ENCODE measurements at regions not wholly inside any gene's neighbourhood (a gene's known extent, or its start where the extent isn't known, plus 50 kb on each side); places are given as distances from the start of the nearest gene placed in this dataset.

DNA sequence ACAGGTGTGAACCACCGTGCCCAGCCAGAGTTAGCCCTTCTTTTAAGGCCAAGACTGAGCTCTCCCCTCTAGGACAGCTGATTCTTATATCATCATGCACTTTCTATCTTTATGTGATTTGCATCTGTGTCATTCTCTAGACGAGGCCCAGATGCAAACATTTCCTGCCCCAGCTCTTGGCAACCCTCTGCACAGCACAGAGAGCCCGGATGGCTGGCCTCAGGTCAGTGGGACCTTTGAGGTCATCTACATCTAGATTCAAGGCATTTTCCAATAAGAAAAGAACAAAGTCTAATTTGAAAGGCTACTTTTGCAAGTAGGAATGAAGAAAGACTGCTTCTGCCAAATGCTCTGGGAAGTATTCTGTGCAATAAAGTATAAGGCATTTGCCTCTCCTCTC, 109.0 kb upstream of the DAB2 start:
- TF ChIP-seq, protein P1, sequence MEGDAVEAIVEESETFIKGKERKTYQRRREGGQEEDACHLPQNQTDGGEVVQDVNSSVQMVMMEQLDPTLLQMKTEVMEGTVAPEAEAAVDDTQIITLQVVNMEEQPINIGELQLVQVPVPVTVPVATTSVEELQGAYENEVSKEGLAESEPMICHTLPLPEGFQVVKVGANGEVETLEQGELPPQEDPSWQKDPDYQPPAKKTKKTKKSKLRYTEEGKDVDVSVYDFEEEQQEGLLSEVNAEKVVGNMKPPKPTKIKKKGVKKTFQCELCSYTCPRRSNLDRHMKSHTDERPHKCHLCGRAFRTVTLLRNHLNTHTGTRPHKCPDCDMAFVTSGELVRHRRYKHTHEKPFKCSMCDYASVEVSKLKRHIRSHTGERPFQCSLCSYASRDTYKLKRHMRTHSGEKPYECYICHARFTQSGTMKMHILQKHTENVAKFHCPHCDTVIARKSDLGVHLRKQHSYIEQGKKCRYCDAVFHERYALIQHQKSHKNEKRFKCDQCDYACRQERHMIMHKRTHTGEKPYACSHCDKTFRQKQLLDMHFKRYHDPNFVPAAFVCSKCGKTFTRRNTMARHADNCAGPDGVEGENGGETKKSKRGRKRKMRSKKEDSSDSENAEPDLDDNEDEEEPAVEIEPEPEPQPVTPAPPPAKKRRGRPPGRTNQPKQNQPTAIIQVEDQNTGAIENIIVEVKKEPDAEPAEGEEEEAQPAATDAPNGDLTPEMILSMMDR (IDR thresholded peaks at IDR 0.05), result no peak
- TF ChIP-seq POLR2A (IDR thresholded peaks at IDR 0.05), result no peak
- TF ChIP-seq POLR2AphosphoS5 (IDR thresholded peaks at IDR 0.05), result no peak
- TF ChIP-seq EP300 (IDR thresholded peaks at IDR 0.05), result no peak
